ENCODE measurements at regions not wholly inside any gene's neighbourhood (a gene's known extent, or its start where the extent isn't known, plus 50 kb on each side); places are given as distances from the start of the nearest gene placed in this dataset.

DNA sequence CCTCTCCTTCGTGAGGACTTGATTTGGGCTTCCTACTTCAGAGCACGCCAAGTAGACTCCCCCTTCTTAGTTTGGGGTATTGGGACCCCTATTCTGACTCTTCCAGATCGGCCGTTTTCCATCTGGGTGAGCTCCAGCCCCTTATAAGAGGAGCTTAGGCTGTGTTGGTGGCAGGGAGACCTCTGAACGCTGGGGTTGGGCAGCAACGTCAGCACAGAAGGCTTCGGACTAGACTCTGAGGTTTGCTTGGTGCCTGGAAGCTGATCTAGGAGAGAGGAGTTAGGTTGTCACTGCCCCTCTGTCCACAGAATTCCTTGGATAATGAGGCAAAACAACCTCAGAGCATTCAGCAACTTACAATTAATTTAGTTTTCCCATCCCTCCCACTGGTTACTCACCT lies 99.2 kb upstream of the RTL1 start:
- no peak for DNase-seq (ENCODE audit: low read depth in 2 of 2)

- no peak for DNase-seq (ENCODE audit: low read depth in 2 of 2)
These were observed 100.7 kb upstream of the RTL1 start for GRCh38 chr14:101004176-101004575.

- DNase-seq (ENCODE audit: low read depth in 2 of 2), result no peak
These were observed 101.4 kb upstream of the RTL1 start for GRCh38 chr14:101004954-101005353.

GRCh38 chr14:101005447-101005846 lies 101.9 kb upstream of the RTL1 start:
- DNase-seq (ENCODE audit: low read depth in 2 of 2), result no peak

DNA sequence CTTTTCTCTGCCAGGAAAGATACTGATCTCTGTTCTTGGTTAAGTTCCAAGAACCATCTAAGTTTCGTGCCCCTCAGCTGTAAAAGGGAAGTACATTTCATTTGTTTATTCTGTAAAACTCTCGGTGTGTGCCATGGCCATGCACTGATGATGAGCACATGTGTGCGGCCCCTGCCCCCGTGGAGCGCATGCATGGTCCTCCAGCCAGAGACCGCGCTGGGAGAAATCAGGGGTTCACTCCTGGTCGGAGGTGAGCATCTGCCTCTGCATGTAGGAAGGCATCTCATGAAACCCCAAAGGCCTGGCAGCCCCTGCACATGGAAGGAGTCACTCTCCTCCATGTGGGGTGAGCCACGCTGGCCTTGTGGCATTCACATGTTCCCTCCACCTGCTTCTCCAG lies 102.5 kb upstream of the RTL1 start:
- DNase-seq (ENCODE audit: low read depth in 2 of 2), result no peak

DNA sequence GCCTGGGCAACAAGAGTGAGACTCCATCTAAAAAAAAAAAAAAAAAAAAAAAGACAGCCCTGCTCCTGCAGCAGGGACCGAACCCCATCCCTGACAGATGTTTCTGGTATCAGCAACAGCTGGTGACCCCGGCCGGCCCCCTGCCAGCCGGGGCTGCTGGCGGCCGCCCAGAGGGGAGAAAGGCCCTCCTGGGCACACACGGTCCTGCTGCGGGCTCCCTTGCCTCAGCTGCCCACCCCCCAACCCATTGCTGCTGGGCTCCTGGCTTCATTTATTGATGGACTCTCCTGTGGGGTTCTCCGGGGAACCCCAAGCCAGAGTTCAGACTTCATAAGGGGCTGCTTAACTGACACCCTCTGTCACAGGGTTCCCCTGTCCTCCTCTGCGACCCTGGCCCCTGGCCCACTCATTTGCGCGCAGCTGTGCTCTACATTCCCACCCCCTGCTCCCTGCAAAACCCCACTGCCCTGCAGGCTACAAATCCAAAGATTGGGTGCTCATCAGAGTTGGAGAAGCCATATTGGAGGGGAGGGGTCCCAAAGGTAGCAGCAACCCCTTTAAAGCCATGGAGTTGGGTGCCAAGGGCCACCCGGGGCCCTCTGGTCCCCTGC lies 103.6 kb upstream of the RTL1 start:
- DNase-seq (ENCODE audit: low read depth in 2 of 2), result no peak

DNA sequence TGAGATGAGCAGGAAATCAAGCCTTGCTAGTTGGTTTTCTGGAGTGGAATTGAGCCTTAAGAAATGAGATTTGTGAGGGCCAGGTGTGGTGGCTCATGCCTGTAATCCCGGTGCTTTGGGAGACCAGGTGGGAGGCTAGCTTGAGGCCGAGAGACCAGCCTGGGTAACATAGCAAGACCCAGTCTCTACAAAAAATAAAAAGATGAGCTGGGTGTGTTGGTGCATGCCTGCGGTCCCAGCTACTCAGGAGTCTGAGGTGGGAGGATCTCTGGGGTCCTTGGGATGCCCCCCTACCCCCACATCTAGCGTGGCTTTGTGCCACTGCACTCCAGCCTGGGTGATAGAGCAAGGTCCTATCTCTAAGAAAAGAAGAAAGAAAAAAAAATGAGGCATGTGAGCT lies 104.2 kb upstream of the RTL1 start:
- DNase-seq (ENCODE audit: low read depth in 2 of 2), result no peak

GRCh38 chr14:101008196-101008595 lies 104.7 kb upstream of the RTL1 start:
- DNase-seq (ENCODE audit: low read depth in 2 of 2), result no peak

GRCh38 chr14:101008631-101009336 lies 105.3 kb upstream of the RTL1 start:
- DNase-seq (ENCODE audit: low read depth in 2 of 2), result no peak

DNA sequence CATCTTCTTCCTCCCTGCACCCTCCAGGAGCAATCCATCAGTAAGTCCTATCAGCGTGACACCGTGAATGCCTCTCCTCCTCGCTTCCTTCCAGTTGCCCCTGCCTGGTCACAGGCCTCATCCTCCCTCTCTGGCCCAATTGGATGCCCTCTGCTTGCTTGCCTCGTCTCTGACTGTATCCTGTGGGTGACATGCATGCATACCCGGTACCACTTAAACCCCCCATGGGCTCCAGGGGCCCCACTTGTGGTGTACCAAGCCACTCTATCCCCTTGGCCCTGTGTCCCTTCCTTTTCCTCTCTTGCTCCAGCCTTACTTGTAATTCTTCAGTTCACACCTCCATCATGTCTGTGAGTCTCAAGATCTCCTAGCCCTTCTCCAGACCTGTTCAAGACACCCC lies 106.0 kb upstream of the RTL1 start:
- no peak for DNase-seq (ENCODE audit: low read depth in 2 of 2)

- no peak for DNase-seq (ENCODE audit: low read depth in 2 of 2)
These were observed 106.8 kb upstream of the RTL1 start for GRCh38 chr14:101010293-101010692.

- no peak for DNase-seq (ENCODE audit: low read depth in 2 of 2)
These were observed 107.3 kb upstream of the RTL1 start for GRCh38 chr14:101010835-101011234.

DNA sequence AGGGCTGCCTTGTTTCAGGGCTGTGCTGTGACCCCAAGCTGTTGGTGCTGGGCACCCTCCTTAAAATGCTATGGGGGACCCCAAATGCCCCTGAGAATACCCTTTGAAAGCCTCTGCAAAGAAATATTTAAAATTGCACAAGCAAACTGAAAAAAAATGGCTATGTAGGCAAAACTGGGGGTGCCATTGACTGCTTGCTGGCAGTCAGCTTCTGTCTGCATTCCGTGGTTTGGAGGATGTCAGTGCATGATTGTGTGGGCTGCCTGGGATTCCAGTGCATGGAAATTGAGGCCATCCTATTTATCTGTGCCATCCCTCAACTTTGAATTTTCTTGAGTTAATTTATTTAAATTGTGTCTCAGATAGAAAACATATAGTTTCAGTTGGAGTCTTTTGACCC lies 113.7 kb upstream of the RTL1 start:
- DNase-seq (ENCODE audit: low read depth in 2 of 2), result no peak

DNA sequence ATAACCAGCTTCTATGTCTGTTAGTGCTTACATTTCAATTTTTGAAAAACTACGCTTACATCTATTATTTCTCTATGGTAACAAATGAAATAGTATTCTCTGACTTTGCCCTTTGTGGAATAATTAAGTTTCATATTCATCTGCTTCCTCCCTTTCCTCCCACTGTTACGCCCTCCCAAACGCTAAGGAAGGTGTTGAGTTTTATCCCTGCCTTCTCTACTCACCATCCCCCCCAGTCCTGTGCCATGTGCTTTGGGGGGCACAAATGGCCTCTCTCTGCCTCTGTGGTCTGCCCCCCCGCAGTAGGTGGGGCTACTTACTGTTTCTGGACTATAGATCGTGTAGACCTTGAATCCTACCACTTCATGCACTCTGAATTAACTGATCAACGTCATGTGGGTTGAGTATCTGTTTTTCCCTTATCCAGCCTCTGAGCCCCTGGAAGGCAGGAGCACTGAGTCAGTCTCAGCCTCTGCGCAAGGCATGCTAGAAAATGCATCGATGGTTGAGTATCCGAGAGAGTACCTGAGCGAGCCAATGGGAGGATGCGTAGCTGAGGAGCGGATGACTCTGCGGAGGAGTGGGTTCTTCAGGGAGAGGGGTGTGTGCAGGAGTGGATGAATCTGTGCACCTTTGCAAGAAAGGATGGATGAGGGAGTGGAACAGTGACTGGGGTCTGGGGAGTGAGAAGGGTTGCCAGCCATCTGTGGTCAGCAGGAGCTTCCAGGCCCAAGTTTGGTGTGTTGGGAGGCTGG lies 114.5 kb upstream of the RTL1 start:
- no peak for DNase-seq (ENCODE audit: low read depth in 2 of 2)

GRCh38 chr14:101018561-101019290 lies 115.2 kb upstream of the RTL1 start:
- no peak for DNase-seq (ENCODE audit: low read depth in 2 of 2)

DNA sequence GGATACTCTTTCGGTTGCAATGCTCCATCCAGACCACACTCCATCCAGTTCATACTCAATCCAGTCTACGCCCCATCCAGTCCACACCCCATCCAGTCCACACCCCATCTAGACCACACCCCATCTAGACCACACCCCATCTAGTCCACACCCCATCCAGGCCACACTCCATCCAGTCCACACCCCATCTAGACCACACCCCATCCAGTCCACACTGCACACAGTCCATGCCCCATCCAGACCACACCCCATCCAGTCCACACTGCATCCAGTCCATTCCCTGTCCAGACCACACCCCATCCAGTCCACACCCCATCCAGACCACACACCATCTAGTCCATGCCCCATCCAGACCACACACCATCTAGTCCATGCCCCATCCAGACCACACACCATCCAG lies 116.0 kb upstream of the RTL1 start:
- DNase-seq (ENCODE audit: low read depth in 2 of 2), result no peak

DNA sequence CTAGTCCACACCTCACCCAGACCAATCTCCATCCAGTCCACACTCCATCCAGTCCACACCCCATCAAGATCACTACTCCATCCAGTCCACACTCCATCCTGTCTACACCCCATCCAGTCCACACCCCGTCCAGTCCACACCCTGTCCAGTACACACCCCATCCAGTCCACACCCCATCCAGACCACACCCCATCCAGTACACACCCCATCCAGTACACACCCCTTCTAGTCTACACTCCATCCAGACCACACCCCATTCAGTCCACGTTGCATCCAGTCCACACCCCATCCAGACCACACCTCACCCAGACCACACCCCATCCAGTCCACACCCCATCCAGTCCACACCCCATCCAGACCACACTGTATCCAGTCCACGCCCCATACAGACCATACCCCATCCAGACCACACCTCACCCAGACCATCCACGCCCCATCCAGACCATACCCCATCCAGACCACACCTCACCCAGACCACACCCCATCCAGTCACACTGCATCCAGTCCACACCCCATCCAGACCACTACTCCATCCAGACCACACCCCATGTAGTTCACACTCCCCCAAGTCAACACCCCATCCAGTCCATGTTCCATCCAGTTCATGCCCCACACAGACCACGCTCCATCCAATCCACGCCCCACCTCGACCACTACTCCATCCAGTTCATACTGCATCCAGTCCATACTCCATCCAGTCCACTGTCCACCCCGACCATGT lies 116.6 kb upstream of the RTL1 start:
- DNase-seq (ENCODE audit: low read depth in 2 of 2), result no peak

- no peak for DNase-seq (ENCODE audit: low read depth in 2 of 2)
These were observed 117.4 kb upstream of the RTL1 start for GRCh38 chr14:101020834-101021370.

DNA sequence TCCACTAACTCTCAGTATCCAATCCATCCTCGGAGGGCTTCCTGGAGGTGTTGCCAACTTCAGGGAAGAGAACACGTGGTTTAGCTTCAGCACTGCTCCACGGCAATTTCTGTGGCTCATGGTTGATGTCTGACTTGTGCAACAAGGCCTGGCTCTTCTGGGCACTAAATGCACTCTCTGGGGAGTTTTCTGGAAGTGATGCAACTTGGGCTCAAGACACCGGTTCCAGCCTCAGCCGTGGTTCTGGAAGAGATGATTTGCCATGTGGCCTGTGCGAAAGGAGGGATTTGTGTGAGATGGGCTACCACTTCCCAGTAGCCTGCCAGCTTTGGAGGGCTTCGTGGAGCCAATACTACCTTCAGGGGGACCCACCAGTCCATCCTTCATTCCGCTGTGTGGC lies 118.6 kb upstream of the RTL1 start:
- no peak for DNase-seq (ENCODE audit: low read depth in 2 of 2)

GRCh38 chr14:101022916-101023435 lies 119.5 kb upstream of the RTL1 start:
- no peak for DNase-seq (ENCODE audit: low read depth in 2 of 2)

GRCh38 chr14:101024686-101025085 lies 121.2 kb upstream of the RTL1 start:
- DNase-seq (ENCODE audit: low read depth in 2 of 2), result no peak

All from stimulated activated CD4-positive, alpha-beta T cell treated with anti-CD3 and anti-CD28 coated beads, Interleukin-4, amount 100 ng/mL, for 48 hours (primary cell).